ENCODE measurements at regions not wholly inside any gene's neighbourhood (a gene's known extent, or its start where the extent isn't known, plus 50 kb on each side); places are given as distances from the start of the nearest gene placed in this dataset.
A peak's percentile ranks its signal among the peaks of the same experiment; 100 is the strongest.

DNA sequence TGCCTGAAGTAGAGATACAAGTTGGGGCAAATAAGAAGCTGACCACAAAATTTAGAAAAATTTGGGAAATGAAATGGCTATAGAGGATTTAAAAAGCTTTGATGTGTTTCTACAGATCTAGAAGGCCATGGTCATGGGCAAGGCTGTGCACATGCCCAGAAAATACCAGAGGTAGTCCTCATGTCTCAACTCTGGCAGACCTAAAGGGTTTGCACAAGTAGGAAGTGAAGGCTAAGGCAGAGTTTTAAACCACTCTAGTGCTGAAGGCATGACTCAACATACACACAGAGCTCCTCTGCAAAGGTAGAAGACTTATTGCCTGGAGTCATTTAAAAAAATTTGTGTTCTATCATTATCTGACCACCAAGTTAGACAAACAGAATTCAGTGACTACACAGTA lies 364.6 kb downstream of the CCSER2 start:
- Histone ChIP-seq H3K4me3 (no peak overlapping the region), H3K27me3 (ENCODE audit: low read depth) (no peaks in the 10 kb centered on the region), H3K27ac (no peak overlapping the region), H3K36me3 (no peaks in the 10 kb centered on the region), H3K9me3 (peaks cover 11% of the 10 kb centered on the region), H3K4me1 (no peaks in the 10 kb centered on the region)
- no peak for TF ChIP-seq CTCF (IDR thresholded peaks at IDR 0.05)
- no peak for ATAC-seq
- intact Hi-C loops (cut with DNase I): no loop called here
- DNase-seq: no peak

DNA sequence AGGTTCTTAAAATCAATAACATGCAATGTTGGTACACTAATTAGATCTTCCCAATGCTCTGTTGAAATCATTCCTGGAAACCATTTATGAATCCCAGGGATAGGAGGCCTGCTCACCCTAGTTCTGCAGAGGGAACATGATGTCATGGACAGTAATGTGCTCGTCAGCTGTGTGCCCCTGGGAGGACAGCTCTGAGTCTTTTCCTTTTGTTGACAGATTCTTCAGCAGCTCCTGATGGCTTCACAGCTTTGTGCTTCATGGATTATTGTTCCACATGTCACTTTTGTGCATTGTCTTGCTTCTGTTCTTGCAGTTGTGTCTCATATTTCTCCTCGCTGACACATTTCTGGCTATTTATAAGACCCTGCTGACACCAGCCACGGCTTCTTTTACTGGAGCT lies 367.5 kb downstream of the CCSER2 start:
- Histone ChIP-seq H3K27me3 (ENCODE audit: low read depth) (no peaks in the 10 kb centered on the region), H3K27ac (no peak overlapping the region), H3K9me3 (peaks cover 11% of the 10 kb centered on the region), H3K36me3 (no peaks in the 10 kb centered on the region), H3K4me3 (no peak overlapping the region), H3K4me1 (no peaks in the 10 kb centered on the region)
- intact Hi-C loops (cut with DNase I): no loop called here
- TF ChIP-seq CTCF (IDR thresholded peaks at IDR 0.05): no peak
- DNase-seq (no peak), ATAC-seq (no peak)

DNA sequence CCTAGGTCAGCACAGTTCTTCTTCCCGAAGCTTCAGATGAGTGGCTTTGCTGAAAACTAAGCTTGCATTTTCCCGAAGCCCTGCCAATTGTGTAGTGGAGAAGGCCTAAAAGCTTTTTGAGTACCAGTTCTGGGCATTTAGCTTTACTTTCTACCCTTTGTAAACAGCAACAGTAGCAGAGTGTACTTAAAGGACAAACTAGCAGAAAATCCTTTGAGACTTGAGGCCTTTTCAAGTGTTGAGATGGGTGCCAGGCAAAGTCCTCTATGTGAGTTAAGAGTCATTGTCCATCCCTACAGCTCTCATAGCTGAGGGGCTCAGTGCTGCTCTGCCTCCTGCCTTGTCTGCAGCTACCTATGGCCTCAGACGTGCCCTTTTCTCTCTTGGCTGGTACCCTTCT lies 368.2 kb downstream of the CCSER2 start:
- peak; percentile 82 to 89 for ATAC-seq
- Histone ChIP-seq H3K27me3 (ENCODE audit: low read depth) (no peaks in the 10 kb centered on the region), H3K27ac (no peak overlapping the region)

GRCh38 chr10:84698989-84699388 lies 370.6 kb downstream of the CCSER2 start:
- H3K27me3 ChIP-seq (ENCODE audit: low read depth): no peaks in the 10 kb centered on the region
- DNase-seq: no peak
- intact Hi-C loops (cut with DNase I): no loop called here
- no peak for ATAC-seq
- TF ChIP-seq CTCF (IDR thresholded peaks at IDR 0.05): no peak
- no peaks in the 10 kb centered on the region for H3K9me3 ChIP-seq
- no peaks in the 10 kb centered on the region for H3K4me1 ChIP-seq
- H3K36me3 ChIP-seq: no peaks in the 10 kb centered on the region
- H3K4me3 ChIP-seq: no peak overlapping the region
- no peak overlapping the region for H3K27ac ChIP-seq

More for the DNA sequence above, 368.2 kb downstream of the CCSER2 start:
- Histone ChIP-seq H3K36me3 (no peaks in the 10 kb centered on the region), H3K9me3 (peaks cover 11% of the 10 kb centered on the region), H3K4me3 (no peak overlapping the region), H3K4me1 (no peaks in the 10 kb centered on the region)
- intact Hi-C loops (cut with DNase I): no loop called here
- no peak for TF ChIP-seq CTCF (IDR thresholded peaks at IDR 0.05)
- no peak for DNase-seq

DNA sequence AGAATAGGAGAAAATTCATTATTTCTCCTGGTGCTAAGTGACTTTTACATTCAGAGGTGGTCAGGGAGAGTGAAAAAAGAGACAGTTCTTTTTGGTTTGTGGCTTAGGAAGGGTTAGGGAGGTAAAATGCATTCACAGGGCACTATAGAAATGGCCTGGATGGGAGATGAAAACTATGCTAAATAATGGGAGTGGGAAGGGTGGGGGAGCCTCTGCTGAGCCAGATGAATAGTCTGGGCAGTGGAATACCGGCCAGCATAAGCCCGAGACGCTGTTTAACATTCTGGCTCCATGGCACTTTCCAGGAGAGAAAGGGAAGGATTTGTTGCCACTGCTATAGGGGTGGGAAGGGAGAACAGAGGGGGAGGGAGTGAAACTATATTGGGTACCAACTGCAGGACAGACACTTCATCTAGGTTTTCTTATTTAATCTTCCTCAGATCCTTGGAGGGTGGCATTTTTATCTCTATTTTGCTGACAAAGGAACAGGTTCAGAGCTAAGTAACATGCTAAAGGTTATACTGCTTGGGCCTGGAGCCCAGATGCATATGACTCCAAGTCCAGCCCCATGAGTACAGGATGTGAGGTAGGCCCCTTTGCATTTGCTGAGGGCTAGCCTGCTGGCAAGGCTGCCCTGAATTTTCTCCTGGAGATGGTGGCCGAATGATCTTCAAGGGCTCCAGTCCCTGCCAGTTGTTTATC lies 372.4 kb downstream of the CCSER2 start:
- intact Hi-C loops (cut with DNase I): no loop called here

More for the DNA sequence above, 372.4 kb downstream of the CCSER2 start:
- Histone ChIP-seq H3K27me3 (ENCODE audit: low read depth) (no peaks in the 10 kb centered on the region), H3K4me1 (no peaks in the 10 kb centered on the region), H3K27ac (no peak overlapping the region), H3K4me3 (no peak overlapping the region), H3K36me3 (no peaks in the 10 kb centered on the region), H3K9me3 (no peaks in the 10 kb centered on the region)
- TF ChIP-seq CTCF (IDR thresholded peaks at IDR 0.05): no peak
- ATAC-seq: no peak
- no peak for DNase-seq

Measured in lower lobe of right lung (tissue), 2 donors.